ENCODE measurements at regions not wholly inside any gene's neighbourhood (a gene's known extent, or its start where the extent isn't known, plus 50 kb on each side); places are given as distances from the start of the nearest gene placed in this dataset.
"Not testable (repeated sequence)": the region's sequence is repeated elsewhere in the genome, so short reads cannot be mapped to it uniquely, and the experiment has no call there.

- H3K27ac ChIP-seq, result no peak overlapping the region
- TF ChIP-seq, protein P1, sequence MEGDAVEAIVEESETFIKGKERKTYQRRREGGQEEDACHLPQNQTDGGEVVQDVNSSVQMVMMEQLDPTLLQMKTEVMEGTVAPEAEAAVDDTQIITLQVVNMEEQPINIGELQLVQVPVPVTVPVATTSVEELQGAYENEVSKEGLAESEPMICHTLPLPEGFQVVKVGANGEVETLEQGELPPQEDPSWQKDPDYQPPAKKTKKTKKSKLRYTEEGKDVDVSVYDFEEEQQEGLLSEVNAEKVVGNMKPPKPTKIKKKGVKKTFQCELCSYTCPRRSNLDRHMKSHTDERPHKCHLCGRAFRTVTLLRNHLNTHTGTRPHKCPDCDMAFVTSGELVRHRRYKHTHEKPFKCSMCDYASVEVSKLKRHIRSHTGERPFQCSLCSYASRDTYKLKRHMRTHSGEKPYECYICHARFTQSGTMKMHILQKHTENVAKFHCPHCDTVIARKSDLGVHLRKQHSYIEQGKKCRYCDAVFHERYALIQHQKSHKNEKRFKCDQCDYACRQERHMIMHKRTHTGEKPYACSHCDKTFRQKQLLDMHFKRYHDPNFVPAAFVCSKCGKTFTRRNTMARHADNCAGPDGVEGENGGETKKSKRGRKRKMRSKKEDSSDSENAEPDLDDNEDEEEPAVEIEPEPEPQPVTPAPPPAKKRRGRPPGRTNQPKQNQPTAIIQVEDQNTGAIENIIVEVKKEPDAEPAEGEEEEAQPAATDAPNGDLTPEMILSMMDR (IDR thresholded peaks at IDR 0.05; ENCODE audit: low read depth, low read length), result no peak
- no peaks in the 10 kb centered on the region for H3K9me3 ChIP-seq (ENCODE audit: severe bottlenecking)
- no peak for DNase-seq
- H3K27me3 ChIP-seq (ENCODE audit: insufficient read depth, low read depth, severe bottlenecking), result no peaks in the 10 kb centered on the region
- H3K4me3 ChIP-seq (ENCODE audit: low read depth, low read length), result no peak overlapping the region
- no peaks in the 10 kb centered on the region for H3K36me3 ChIP-seq
These were observed 66.0 kb upstream of the VIPR2 start for GRCh38 chr7:159210581-159211235.

- Histone ChIP-seq H3K36me3 (no peaks in the 10 kb centered on the region), H3K27ac (no peak overlapping the region), H3K4me3 (ENCODE audit: low read depth, low read length) (no peak overlapping the region), H3K9me3 (ENCODE audit: severe bottlenecking) (no peaks in the 10 kb centered on the region), H3K27me3 (ENCODE audit: insufficient read depth, low read depth, severe bottlenecking) (no peaks in the 10 kb centered on the region)
- TF ChIP-seq, protein P1 (IDR thresholded peaks at IDR 0.05; ENCODE audit: low read depth, low read length), result no peak
- no peak for DNase-seq
These were observed 64.8 kb upstream of the VIPR2 start for GRCh38 chr7:159209429-159209828.

DNA sequence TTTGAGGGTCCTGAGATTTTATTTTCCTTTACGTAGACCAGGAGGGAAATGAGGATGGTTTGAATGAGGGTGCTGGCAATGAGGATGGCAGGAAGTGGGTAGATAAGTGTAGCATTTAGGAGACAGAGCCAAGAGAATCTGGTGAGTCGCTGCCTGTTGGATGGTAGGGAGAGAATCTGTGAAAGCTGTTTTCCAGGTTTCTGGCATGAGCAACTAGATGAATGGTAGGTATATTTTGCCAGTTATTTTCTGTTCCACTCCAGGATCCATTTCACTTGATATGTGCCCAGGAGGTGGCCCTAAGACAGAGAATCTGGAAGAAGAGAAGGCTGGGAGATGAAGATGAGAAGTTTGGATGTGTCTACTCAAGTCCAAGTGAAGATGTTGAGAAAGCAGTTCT lies 63.3 kb upstream of the VIPR2 start:
- TF ChIP-seq, protein P1 (IDR thresholded peaks at IDR 0.05; ENCODE audit: low read depth, low read length), result no peak
- no peaks in the 10 kb centered on the region for H3K9me3 ChIP-seq (ENCODE audit: severe bottlenecking)

GRCh38 chr7:159207393-159207792 lies 62.7 kb upstream of the VIPR2 start:
- Histone ChIP-seq H3K36me3 (no peaks in the 10 kb centered on the region), H3K27ac (no peak overlapping the region), H3K9me3 (ENCODE audit: severe bottlenecking) (no peaks in the 10 kb centered on the region), H3K27me3 (ENCODE audit: insufficient read depth, low read depth, severe bottlenecking) (no peaks in the 10 kb centered on the region), H3K4me3 (ENCODE audit: low read depth, low read length) (no peak overlapping the region)
- TF ChIP-seq, protein P1 (IDR thresholded peaks at IDR 0.05; ENCODE audit: low read depth, low read length), result no peak
- no peak for DNase-seq

More for the DNA sequence above, 63.3 kb upstream of the VIPR2 start:
- H3K36me3 ChIP-seq, result no peaks in the 10 kb centered on the region
- no peak overlapping the region for H3K27ac ChIP-seq
- H3K4me3 ChIP-seq (ENCODE audit: low read depth, low read length), result no peak overlapping the region
- no peak for DNase-seq
- H3K27me3 ChIP-seq (ENCODE audit: insufficient read depth, low read depth, severe bottlenecking), result no peaks in the 10 kb centered on the region

DNA sequence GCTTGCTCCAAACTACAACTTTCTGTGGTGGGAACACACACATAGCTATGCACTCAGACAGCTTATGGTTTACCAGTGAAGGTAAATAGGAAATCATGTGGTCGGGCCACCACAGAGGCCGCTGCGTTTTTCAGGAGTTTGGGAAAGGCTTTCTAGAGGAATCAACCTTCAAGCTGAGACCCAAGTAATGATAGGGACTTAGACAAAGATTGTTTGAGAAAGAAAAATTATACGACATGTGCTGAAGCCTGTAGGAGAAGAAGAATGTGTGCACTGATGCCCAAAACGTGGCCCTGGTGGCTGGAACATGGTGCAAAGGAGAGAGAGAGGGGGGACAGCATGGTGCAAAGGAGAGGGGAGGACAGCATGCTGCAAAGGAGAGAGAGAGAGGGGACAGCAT lies 61.2 kb upstream of the VIPR2 start:
- Histone ChIP-seq H3K9me3 (ENCODE audit: severe bottlenecking) (no peaks in the 10 kb centered on the region), H3K27me3 (ENCODE audit: insufficient read depth, low read depth, severe bottlenecking) (no peaks in the 10 kb centered on the region), H3K4me3 (ENCODE audit: low read depth, low read length) (no peak overlapping the region), H3K36me3 (no peaks in the 10 kb centered on the region), H3K27ac (no peak overlapping the region)
- TF ChIP-seq, protein P1 (IDR thresholded peaks at IDR 0.05; ENCODE audit: low read depth, low read length), result no peak
- no peak for DNase-seq

DNA sequence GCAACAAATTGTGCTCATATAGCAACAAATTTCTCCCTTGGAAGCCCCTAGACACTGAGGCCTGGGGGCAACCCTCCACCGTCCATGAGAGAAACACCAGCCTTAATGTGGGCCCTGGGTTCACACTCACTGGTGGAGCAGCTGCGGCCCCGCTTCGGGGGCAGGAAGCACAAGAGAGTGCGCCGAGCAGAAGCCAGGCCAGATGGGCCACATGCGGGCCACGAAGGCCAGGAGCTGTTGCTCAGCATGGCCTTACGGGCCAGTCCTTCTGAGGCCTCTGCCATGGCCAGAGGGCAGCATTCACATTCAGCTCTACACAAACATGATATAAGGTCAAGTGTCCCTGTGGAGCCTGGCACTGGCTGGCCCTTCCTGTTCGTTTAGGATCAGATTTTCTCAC lies 60.0 kb upstream of the VIPR2 start:
- TF ChIP-seq, protein P1 (IDR thresholded peaks at IDR 0.05; ENCODE audit: low read depth, low read length), result no peak
- no peak overlapping the region for H3K4me3 ChIP-seq (ENCODE audit: low read depth, low read length)
- H3K27ac ChIP-seq, result no peak overlapping the region
- no peaks in the 10 kb centered on the region for H3K36me3 ChIP-seq
- H3K27me3 ChIP-seq (ENCODE audit: insufficient read depth, low read depth, severe bottlenecking), result no peaks in the 10 kb centered on the region
- no peak for DNase-seq
- no peaks in the 10 kb centered on the region for H3K9me3 ChIP-seq (ENCODE audit: severe bottlenecking)

- H3K36me3 ChIP-seq; H3K27me3 ChIP-seq (ENCODE audit: insufficient read depth, low read depth, severe bottlenecking); DNase-seq; H3K4me3 ChIP-seq (ENCODE audit: low read depth, low read length); H3K9me3 ChIP-seq (ENCODE audit: severe bottlenecking); H3K27ac ChIP-seq: not testable (repeated sequence)
These were observed 58.6 kb upstream of the VIPR2 start for GRCh38 chr7:159203253-159203652.

Measured in WERI-Rb-1 (cell line).